ENCODE measurements at regions not wholly inside any gene's neighbourhood (a gene's known extent, or its start where the extent isn't known, plus 50 kb on each side); places are given as distances from the start of the nearest gene placed in this dataset.
A peak's percentile ranks its signal among the peaks of the same experiment; 100 is the strongest.
"Not testable (repeated sequence)": the region's sequence is repeated elsewhere in the genome, so short reads cannot be mapped to it uniquely, and the experiment has no call there.

DNA sequence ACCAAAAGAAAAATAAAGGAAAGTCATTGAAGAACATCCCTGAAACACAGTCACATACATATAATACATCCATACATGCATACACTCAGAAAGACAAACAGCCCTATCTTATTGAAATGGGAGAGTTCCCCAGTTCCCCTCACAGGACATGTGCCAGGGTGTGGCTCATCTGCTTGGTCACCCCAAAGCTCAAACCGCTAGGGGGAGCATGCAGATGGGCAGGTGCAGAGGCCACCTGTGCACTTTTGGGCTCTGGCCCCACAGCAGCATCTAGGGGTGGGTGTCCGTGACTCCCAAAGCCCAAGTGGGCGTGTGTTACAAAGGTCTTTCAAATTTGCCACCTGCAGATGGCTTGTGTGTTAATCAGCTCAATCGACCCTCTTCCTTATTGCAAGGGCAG, 75.2 kb downstream of the CMAS start:
- H3K4me3 ChIP-seq (ENCODE audit: low read depth in 1 of 3, low read length in 3 of 3) = no peak overlapping the region
- no peaks in the 10 kb centered on the region for H3K36me3 ChIP-seq (ENCODE audit: control insufficient read depth in 4 of 4, insufficient read depth in 3 of 4, low read depth in 1 of 4, low read length in 3 of 4)
- H3K9ac ChIP-seq (ENCODE audit: low read depth in 1 of 2, low read length in 2 of 2) = no peak overlapping the region
- peak; percentile 35 for DNase-seq (ENCODE audit: low spot score)
- no peaks in the 10 kb centered on the region for H3K4me1 ChIP-seq (ENCODE audit: control insufficient read depth in 4 of 4, insufficient read depth in 4 of 4, low read length in 3 of 4)
- no peaks in the 10 kb centered on the region for H3K9me3 ChIP-seq (ENCODE audit: control insufficient read depth in 4 of 4, low read length in 3 of 4)
- H3K27me3 ChIP-seq (ENCODE audit: control insufficient read depth in 4 of 4, insufficient read depth in 4 of 4, low read length in 3 of 4) = no peaks in the 10 kb centered on the region
- peak; percentile 59 to 75 for TF ChIP-seq RAD21 (IDR thresholded peaks at IDR 0.05)
- TF ChIP-seq GABPA (IDR thresholded peaks at IDR 0.05 in 1 of 2, conservative IDR thresholded peaks at IDR 0.05 in 1 of 2) = no peak
- TF ChIP-seq, protein P1, sequence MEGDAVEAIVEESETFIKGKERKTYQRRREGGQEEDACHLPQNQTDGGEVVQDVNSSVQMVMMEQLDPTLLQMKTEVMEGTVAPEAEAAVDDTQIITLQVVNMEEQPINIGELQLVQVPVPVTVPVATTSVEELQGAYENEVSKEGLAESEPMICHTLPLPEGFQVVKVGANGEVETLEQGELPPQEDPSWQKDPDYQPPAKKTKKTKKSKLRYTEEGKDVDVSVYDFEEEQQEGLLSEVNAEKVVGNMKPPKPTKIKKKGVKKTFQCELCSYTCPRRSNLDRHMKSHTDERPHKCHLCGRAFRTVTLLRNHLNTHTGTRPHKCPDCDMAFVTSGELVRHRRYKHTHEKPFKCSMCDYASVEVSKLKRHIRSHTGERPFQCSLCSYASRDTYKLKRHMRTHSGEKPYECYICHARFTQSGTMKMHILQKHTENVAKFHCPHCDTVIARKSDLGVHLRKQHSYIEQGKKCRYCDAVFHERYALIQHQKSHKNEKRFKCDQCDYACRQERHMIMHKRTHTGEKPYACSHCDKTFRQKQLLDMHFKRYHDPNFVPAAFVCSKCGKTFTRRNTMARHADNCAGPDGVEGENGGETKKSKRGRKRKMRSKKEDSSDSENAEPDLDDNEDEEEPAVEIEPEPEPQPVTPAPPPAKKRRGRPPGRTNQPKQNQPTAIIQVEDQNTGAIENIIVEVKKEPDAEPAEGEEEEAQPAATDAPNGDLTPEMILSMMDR (IDR thresholded peaks at IDR 0.05; ENCODE audit: low read depth, low read length, missing input control) = peak; percentile 26
- H3K27ac ChIP-seq (ENCODE audit: low read depth in 1 of 2, low read length in 2 of 2) = no peak overlapping the region
- 39% methylated on average over 4 of the region's 4 CpGs for WGBS

- TF ChIP-seq RXRA (IDR thresholded peaks at IDR 0.05) (no peak), SP1 (IDR thresholded peaks at IDR 0.05) (no peak)
- TF ChIP-seq, protein P1 (IDR thresholded peaks at IDR 0.05; ENCODE audit: low read depth, low read length, missing input control) = no peak
- H3K27me3 ChIP-seq (ENCODE audit: control insufficient read depth in 4 of 4, insufficient read depth in 4 of 4, low read length in 3 of 4) = no peaks in the 10 kb centered on the region
- H3K9me3 ChIP-seq (ENCODE audit: control insufficient read depth in 4 of 4, low read length in 3 of 4) = peaks cover 0 to 1% (median 0%) of the 10 kb centered on the region in 4 donors
- DNase-seq (ENCODE audit: low spot score) = no peak
- 58% methylated on average over 2 of the region's 2 CpGs for WGBS
- H3K9ac ChIP-seq (ENCODE audit: low read depth in 1 of 2, low read length in 2 of 2) = no peak overlapping the region
- no peak overlapping the region for H3K27ac ChIP-seq (ENCODE audit: low read depth in 1 of 2, low read length in 2 of 2)
- no peaks in the 10 kb centered on the region for H3K36me3 ChIP-seq (ENCODE audit: control insufficient read depth in 4 of 4, insufficient read depth in 3 of 4, low read depth in 1 of 4, low read length in 3 of 4)
- H3K4me1 ChIP-seq (ENCODE audit: control insufficient read depth in 4 of 4, insufficient read depth in 4 of 4, low read length in 3 of 4) = no peaks in the 10 kb centered on the region
- H3K4me3 ChIP-seq (ENCODE audit: low read depth in 1 of 3, low read length in 3 of 3) = no peak overlapping the region
These were observed 76.3 kb downstream of the CMAS start for GRCh38 chr12:22122359-22122758.

GRCh38 chr12:22124987-22125386, 79.0 kb downstream of the CMAS start:
- no peak overlapping the region for H3K9ac ChIP-seq (ENCODE audit: low read depth in 1 of 2, low read length in 2 of 2)
- H3K27ac ChIP-seq (ENCODE audit: low read depth in 1 of 2, low read length in 2 of 2) = no peak overlapping the region
- no peak for DNase-seq (ENCODE audit: low spot score)
- TF ChIP-seq TAF1 (conservative IDR thresholded peaks at IDR 0.05) (no peak), NR2F2 (IDR thresholded peaks at IDR 0.05) (no peak), HNF4G (IDR thresholded peaks at IDR 0.05) (no peak), FOXA1 (IDR thresholded peaks at IDR 0.05) (no peak)
- TF ChIP-seq, protein P2, sequence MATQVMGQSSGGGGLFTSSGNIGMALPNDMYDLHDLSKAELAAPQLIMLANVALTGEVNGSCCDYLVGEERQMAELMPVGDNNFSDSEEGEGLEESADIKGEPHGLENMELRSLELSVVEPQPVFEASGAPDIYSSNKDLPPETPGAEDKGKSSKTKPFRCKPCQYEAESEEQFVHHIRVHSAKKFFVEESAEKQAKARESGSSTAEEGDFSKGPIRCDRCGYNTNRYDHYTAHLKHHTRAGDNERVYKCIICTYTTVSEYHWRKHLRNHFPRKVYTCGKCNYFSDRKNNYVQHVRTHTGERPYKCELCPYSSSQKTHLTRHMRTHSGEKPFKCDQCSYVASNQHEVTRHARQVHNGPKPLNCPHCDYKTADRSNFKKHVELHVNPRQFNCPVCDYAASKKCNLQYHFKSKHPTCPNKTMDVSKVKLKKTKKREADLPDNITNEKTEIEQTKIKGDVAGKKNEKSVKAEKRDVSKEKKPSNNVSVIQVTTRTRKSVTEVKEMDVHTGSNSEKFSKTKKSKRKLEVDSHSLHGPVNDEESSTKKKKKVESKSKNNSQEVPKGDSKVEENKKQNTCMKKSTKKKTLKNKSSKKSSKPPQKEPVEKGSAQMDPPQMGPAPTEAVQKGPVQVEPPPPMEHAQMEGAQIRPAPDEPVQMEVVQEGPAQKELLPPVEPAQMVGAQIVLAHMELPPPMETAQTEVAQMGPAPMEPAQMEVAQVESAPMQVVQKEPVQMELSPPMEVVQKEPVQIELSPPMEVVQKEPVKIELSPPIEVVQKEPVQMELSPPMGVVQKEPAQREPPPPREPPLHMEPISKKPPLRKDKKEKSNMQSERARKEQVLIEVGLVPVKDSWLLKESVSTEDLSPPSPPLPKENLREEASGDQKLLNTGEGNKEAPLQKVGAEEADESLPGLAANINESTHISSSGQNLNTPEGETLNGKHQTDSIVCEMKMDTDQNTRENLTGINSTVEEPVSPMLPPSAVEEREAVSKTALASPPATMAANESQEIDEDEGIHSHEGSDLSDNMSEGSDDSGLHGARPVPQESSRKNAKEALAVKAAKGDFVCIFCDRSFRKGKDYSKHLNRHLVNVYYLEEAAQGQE (IDR thresholded peaks at IDR 0.05) = no peak
- TF ChIP-seq, protein P3, sequence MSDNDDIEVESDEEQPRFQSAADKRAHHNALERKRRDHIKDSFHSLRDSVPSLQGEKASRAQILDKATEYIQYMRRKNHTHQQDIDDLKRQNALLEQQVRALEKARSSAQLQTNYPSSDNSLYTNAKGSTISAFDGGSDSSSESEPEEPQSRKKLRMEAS (IDR thresholded peaks at IDR 0.05) = no peak
- TF ChIP-seq, protein P4, sequence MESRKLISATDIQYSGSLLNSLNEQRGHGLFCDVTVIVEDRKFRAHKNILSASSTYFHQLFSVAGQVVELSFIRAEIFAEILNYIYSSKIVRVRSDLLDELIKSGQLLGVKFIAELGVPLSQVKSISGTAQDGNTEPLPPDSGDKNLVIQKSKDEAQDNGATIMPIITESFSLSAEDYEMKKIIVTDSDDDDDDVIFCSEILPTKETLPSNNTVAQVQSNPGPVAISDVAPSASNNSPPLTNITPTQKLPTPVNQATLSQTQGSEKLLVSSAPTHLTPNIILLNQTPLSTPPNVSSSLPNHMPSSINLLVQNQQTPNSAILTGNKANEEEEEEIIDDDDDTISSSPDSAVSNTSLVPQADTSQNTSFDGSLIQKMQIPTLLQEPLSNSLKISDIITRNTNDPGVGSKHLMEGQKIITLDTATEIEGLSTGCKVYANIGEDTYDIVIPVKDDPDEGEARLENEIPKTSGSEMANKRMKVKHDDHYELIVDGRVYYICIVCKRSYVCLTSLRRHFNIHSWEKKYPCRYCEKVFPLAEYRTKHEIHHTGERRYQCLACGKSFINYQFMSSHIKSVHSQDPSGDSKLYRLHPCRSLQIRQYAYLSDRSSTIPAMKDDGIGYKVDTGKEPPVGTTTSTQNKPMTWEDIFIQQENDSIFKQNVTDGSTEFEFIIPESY (IDR thresholded peaks at IDR 0.05) = no peak
- no peak overlapping the region for H3K4me3 ChIP-seq (ENCODE audit: low read depth in 1 of 3, low read length in 3 of 3)
- no peaks in the 10 kb centered on the region for H3K27me3 ChIP-seq (ENCODE audit: control insufficient read depth in 4 of 4, insufficient read depth in 4 of 4, low read length in 3 of 4)
- H3K9me3 ChIP-seq (ENCODE audit: control insufficient read depth in 4 of 4, low read length in 3 of 4) = peaks cover 0 to 1% (median 0%) of the 10 kb centered on the region in 4 donors
- 78% methylated on average over 2 of the region's 2 CpGs for WGBS
- no peaks in the 10 kb centered on the region for H3K36me3 ChIP-seq (ENCODE audit: control insufficient read depth in 4 of 4, insufficient read depth in 3 of 4, low read depth in 1 of 4, low read length in 3 of 4)
- H3K4me1 ChIP-seq (ENCODE audit: control insufficient read depth in 4 of 4, insufficient read depth in 4 of 4, low read length in 3 of 4) = no peaks in the 10 kb centered on the region

DNA sequence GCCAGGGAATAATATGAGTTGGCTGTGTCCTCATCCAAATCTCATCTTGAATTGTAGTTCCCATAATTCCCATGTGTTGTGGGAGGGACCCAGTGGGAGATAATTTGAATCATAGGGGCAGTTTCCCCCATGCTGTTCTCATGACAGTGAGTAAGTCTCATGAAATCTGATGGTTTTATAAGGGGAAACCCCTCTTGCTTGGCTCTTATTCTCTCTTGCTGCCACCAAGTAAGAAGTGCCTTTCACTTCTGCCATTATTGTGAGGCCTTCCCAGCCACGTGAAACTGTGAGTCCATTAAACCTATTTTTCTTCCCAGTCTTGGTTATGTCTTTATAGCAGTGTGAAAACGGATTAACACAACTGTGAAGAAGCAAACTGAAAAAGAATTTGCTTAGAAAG, 80.1 kb downstream of the CMAS start:
- DNase-seq (ENCODE audit: low spot score); H3K9me3 ChIP-seq (ENCODE audit: control insufficient read depth in 4 of 4, low read length in 3 of 4); H3K27ac ChIP-seq (ENCODE audit: low read depth in 1 of 2, low read length in 2 of 2); H3K27me3 ChIP-seq (ENCODE audit: control insufficient read depth in 4 of 4, insufficient read depth in 4 of 4, low read length in 3 of 4); H3K4me3 ChIP-seq (ENCODE audit: low read depth in 1 of 3, low read length in 3 of 3); H3K4me1 ChIP-seq (ENCODE audit: control insufficient read depth in 4 of 4, insufficient read depth in 4 of 4, low read length in 3 of 4); H3K36me3 ChIP-seq (ENCODE audit: control insufficient read depth in 4 of 4, insufficient read depth in 3 of 4, low read depth in 1 of 4, low read length in 3 of 4); H3K9ac ChIP-seq (ENCODE audit: low read depth in 1 of 2, low read length in 2 of 2): not testable (repeated sequence)
- 26% methylated on average over 2 of the region's 2 CpGs for whole genome bisulfite sequencing

Measured in liver (tissue), 8 donors.